ENCODE measurements at regions not wholly inside any gene's neighbourhood (a gene's known extent, or its start where the extent isn't known, plus 50 kb on each side); places are given as distances from the start of the nearest gene placed in this dataset.

DNA sequence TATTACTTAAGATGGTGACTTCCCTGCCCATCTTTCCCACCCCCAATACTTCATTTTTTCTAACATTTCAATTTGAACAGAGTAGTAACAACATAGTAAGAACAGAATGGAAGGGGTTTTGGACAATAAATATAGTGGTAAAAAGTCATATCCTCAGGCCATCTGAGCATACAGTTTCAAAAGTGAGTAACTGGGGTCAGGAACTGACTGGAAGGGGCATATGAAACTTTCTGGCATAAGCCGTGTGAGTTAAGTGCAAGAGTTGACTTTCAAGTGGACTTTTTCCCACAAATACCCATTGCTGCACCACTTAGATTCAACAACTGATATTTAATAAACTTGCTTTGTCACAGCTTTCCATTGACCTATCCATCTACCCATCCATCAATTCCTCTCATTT, 153.5 kb upstream of the IL12A start:
- DNase-seq = no peak

DNA sequence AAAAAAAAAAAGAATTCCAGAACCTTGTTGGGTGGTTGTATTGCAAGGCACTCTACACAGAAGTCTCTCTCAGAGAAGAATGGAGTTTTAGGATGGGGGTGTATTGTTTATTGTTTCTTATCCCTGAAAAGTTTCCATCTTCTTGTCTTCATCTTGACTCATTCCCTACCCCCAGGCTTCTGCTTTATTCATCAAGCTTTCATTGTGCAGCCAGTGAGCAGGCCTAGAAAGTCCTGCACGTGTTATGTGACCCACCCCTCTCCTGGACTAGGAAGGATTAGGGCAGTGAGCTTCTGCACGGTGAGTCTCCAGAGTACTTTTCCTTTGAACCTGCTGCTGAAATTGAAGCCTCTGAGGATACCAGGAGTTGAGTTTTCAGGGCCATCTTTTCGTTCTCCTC, 150.9 kb upstream of the IL12A start:
- no peak for DNase-seq

DNA sequence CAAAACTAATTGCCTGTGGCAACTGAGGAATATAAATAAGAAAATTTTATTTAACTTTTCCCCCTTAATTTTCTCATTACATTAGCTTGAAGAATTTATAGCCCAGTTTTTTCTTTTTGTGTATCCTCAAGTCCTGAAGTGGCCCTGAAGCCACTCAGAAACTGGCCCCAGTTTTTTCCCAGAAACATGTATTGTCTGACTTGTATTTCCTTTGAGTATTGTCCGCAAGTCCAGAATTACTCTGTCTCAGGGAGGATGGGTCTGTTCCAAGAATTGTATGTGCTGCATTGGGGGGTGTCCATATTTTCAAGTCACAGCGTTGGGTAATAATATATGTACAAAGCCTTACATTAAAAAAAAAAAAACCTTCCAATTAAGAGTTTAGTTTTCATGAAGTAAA, 149.7 kb upstream of the IL12A start:
- no peak for DNase-seq

DNA sequence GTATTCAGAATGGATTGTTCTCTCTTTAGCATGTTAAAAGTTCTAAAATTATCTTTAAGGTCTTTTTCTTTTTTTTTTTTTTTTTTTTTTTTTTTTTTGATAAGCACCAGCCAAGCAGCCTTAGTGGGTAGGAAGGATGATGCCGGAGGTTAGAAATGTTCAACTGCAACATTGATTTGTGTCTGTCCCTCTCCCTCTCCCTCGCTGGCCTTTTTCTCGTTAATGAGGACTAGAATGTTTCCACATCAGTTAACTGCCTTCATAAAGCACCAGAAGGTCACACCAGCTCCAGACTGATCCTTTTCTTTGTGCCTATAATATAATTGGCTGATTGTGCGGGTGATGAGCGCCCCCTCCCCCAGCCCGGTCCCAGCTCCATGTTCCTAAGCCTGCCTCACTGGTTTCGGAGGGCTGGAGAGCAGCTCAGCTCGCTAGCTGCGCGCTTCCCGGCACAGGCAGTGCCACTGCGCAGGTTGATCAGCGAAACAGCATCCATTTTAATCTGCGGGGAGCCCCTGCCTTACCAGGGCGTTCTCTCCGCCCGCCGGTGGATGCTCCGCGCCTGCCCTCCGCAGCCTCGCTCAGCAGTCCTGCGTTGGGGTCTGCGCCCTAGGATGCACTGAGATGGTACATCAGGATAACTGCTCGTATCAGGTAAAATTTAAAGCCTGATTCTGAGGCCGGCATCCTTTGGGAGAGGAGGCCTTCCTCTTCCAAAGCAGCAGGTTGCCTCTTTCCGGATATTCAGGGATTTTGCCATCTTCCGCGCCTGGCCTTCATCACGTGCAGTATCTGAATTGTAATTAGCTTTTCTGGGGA, 148.9 kb upstream of the IL12A start, which contains the start of gene SCHIP1:
Gene SCHIP1 (plus strand): TSS at position 301 of the 819 bp plus-strand sequence.
- DNase-seq = no peak

DNA sequence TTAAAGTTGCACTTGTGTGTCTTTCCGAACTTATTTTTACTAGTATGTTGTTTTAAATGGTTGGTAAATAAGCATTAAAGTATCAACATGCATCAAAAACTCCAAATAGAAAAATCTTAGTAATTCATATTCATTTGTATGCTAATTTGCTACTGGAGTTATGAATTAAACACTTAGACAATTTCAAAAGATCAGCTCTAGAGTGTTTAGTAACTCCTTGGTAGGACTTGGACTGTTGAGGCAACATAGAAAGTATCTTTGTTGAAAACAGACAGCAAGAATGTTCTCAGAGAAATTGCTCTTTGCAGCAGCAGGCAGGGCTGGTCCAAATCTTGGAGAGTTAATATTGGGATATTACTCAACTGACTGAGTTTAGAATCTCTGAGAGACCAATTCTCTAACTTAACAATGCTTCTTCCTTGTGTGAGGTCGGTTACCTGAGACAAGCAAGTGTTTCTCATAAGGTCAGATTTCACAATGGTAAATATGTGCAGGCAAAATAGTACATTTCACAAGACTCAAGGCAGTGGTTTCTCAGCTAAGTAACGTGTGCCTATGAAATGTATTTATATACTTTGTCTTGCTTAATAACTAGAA, 147.8 kb upstream of the IL12A start:
- no peak for DNase-seq

DNA sequence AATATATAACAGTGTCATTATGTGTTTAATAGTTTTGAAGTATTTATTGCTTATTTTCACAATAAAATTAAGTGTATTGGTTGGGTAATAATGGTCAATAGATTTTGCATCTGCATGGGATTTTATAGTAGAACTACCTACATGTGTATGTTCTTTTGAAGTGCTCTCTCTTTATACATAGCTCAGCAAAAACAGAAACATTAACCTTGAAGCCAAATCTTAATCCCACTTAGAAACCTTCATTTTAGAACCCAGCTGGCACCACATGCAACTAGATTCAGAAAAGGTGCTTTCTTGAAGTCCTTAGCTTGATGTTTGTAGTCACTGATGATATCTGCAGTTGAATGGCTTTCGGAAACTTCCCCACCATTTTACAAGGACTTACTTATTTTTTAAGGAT, 146.9 kb upstream of the IL12A start:
- no peak for DNase-seq

DNA sequence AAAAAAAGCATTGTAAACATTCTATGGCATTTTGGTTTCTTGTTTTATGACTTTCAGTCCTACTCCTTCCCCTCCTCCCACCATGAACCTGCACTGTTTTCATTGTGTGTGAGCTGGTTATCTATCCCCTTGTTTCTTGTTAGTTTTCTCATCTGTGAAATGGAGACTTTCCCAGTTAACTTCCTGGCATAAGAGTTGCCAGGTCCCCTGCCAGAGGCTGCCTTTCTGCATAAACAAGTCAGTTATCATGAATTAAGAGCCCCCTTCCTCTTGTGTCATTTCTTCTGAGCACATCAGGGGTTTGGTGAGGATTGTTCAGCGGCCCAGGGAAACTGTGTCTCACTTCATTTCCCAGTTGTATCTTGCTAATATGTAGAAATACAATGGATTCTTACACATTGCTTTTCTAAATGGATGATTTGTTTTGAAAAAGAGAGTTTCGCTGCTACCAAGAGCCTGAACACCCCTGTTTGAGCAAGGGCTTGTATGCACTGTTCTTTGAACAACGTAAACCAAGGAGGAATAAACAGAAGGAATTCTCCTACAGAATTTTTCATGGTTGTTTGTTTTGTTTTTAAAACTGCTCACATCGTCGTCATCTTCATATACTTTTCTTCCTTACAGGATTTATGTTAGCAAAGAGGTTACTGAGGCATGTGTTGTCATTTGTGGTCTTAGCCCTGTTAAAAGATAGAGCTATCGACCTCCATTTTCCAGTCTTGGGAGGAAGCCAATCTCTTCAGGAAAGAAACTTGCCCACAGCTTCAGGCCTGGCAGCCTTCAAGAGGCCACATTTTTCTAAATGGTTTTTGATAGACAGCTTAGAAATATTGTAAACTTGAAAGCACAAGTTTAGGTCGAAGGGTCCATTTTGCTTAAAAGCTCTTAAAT, 144.6 kb upstream of the IL12A start:
- DNase-seq = no peak

DNA sequence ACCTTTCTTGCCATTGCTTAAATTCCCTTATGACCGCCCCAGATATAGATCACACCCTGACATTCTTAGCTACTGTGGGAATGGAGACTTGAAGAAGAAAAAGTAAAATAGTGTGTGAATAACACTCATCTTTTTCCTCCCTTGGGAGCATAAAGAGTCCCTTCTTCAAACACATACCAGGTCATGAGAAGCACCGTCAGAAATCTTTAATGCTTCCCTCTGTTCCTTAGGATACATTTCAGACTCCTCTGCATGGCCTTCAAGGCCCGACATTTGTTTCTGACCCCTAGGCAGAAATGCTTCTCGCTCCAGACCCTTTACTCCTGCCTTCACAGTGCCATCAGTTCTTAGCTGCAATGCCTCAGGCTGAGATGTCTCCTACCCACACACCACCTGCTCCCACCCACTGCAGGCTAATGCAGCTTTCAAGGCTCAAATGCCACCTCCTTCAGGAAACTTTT, 143.8 kb upstream of the IL12A start:
- no peak for DNase-seq

DNA sequence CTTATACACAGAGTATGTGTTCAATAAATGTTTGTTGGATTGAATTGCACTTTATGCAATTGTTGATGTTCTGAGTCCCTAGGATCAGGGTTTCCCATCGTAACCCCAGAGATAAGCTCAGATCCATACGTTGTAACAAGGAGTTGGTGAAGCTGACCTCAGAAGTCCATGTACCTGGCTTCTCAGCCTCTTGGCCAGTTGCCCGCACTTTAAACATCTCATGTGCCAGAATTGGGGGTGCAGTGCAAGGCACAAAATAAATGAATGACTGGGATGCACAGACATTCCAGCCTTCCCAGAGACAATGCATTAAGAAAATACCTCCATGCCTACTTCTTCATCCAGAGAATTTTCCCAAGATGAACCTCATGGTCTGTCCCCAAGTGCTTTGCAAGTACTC, 142.9 kb upstream of the IL12A start:
- no peak for DNase-seq

DNA sequence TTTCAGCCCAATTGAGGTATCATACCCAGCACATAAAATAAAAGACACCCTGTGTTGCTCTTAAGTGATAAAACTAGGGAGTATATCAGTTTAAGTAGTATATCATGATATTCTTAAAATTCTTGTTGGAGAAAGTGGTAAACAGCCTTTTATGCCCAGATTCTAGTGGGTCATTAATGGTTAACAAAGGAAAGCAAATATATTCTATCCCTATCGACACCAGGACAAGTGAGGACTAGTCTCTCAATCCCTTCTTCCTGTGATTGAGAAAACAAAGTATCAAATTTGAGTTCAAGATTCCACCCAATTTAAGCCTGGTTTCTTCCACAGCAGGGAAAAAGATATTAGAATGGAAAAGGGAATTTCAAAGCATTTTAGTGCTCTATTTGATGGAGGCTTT, 142.4 kb upstream of the IL12A start:
- no peak for DNase-seq

DNA sequence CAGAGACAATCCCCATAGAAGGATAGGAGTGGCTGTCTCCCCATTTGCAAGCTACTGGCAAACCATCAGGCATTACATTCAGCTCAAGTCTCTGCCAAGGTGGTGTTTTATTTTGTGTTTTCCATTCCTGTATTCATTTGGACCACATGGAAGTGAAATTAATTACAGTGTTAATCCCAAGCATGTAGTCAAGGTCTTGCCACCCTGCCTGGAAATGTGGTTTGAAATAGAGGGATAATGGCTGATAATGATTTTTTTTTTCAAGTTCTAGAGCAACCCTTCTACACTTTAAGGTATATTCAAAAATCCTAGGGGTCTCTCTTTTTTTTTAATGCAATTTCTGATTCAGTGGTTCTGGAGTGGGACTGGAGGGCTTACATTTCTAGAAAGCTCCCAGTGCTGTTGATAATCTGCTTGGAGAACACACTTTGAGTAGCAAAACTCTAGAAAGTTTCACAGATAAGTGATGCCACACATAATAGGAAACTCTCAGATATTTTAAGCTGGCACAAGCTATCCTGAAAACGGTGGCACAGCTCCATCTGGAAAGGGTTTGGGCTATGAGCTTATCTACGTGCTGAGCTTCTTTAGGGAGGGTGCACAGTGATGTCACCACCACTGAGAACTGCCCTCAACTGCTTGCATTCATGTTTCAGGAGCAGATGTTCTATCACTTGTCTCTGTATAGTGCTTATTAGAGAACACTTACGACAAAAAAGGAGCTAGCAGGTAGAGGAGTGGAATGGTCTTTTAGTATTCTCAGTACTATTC, 140.1 kb upstream of the IL12A start:
- DNase-seq = no peak

DNA sequence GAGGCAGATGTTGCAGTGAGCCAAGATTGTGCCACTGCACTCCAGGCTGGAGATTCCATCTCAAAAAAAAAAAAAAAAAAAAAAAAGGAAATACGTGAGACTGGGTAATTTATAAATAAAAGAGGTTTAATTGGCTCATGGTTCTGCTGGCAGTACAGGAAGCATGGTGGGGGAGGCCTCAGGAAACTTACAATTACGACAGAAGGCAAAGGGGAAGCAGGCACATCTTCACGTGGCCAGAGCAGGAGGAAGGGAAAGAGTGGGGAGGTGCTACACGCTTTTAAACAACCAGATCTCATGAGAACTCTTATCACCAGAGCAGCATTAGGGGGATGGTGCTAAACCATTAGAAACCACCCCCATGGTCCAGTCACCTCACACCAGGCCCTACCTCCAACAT, 138.2 kb upstream of the IL12A start:
- no peak for DNase-seq

DNA sequence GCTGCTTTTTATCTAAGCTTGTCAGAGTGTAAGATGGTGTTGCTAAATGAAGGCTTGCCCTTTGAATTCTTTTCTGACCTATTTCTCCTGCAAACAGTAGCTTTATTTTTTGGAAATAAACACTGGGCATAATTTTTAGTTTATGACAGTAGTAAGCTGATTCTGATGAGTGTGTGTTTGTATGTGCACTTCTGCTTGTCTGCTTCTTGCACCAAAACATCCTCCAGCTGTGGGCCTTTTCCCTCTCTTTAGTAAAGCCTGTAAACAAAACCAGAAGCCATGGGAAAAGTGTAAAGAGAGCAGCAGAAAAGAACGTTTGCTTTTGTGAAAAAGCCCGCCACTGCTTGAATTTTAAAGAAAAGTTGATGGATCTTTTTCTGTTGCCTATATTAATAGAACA, 136.4 kb upstream of the IL12A start:
- no peak for DNase-seq

DNA sequence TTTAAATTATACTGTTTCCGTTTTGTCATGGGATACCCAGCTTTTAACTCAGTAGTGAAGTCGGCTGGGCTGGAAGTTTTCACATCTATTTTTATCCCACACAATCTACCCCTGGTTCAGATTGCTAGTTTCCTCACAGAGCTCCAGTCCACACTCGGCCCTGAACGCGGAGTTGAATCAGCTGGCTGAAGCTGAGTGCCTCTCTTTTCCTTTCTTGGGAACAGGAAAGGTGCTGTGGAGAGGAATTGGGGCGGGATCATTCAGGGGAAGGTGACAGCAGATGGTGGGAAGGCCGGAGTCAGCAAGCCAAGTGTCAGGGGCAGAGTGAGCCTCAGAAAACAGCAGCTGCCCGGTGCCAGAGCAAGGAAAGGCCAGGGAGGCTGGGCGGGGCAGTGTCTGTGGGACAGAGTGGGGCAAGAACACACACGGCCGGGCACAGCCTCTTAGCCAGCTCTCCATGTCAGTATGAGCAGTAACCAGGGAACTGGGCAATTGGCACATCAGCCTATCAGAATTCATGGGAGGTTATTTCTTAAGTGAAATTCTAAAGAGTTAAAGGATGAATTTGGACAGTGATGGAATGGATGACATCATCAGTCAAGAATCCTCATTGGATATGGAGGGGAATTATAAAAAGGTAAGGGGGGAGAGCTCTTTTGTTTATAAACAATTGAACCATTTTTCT, 135.7 kb upstream of the IL12A start:
- no peak for DNase-seq

DNA sequence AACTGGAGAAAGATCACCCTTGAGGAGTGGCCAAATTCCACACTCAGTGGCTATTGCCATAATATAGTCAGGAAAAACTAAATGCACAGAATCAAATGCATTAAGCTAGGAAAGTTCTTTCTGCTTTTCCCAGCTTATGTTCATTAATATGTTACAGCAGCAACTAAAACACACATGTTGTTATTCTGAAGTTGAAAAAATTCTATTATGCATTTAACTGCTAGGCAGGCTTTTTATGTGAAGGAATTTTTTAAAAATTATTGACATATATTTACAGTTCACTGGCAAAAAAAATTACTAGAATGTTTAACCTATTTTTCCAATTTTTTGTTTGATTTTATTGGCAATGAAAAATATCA, 135.2 kb upstream of the IL12A start:
- no peak for DNase-seq

DNA sequence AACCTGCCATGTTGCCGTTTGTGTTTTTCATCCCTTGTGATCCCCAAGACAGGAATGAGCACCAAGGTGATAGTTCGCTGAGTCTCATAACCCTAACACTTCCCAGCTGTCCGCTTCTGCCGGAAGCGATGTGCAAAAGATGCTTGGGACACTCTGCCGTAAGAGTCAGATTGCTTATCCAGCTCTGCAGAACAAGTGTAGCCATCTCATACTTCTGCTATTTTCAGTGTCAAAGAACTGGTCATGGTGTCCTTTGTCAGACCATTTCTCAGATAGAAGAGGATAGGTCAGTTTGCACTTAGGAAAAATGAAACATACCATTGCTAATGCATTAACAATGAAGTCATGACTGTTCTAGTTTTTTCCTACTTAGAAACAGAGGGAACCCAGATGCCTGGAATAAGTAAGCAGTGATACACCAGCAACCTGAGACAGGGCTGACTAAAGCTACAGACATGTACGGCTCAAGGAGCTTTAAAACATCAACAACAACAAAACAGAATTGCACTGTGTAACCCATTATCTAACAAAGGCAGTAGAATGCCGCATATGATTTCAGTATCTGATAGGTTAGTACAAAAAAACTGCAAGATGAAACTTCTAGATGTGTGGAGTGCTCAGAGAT, 134.0 kb upstream of the IL12A start:
- no peak for DNase-seq

DNA sequence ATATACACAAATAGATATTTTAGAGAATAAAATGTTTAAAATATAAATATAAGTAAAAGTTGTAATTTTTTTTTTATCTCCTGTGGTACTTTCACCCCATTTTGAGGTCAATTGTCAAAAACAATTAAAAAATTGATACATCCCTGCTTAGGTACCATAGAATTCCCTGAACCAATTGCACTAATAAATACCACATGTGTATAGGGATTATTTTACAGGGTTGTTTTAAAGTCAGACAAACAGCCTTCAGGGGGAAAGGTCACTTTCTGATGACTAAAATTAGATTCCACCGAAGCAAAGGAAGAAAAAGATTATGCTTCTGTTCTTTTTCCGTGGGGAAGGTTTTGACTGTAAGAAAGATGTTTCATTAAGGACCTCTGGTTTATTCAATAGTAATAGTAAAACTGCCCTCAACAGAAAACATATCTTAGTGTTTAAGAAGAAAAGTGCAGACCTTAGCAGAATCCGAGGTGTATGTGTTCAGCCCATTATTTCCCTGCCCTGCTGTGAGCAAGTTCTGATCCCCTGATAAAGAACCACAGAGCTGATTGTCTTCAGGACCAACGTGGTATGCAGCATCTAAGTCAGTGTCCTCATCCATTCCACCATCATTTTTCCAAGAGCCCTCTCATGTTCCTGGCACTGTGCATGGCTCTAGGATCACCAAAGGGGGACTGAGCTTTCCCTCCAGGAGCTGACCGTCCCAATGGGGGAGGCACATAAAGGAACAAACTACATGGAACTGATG, 132.9 kb upstream of the IL12A start:
- no peak for DNase-seq

DNA sequence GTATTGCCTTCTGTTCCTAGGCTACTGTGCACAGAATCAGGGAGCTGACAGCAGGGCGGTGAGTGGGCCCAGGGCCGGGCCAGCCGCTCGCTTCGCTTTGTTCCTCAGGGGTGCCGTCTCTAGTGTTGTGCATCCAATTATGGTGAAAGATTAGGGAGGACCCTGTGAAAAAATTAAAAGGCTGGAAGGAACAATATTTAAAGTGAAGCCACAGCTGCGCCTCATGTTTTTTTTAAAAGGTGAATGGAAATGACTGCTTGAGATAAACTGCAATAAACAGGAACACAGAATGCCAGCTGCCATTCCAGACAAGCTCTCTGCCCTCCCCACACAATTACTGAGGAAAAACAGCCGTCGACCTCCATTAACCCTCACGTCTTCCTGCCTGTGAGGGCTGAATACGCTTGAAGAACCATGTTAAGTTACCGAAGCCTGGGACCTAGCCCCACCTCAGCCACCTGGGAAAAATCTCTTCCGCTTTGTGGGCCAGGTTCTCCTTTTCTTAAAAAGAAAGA, 132.0 kb upstream of the IL12A start:
- no peak for DNase-seq

DNA sequence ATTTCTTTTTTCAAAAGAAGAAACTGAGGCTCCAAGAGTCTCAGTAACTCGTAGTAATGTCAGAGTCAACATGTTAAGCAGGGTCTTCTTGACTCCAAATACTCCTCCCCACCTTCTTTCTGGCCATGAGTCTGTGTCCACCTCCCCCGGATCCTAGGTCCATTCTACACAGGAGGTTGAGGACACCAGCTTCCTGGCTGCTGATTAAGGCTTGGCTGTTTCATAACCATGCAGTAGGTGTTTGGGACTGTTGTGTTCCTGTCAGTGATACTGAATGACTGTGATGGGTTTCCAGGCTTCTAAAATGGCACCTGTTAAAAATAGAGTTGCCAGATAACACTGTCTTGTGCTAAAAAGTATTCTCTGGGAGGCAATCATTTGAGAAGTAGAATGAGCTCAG, 130.8 kb upstream of the IL12A start:
- no peak for DNase-seq

DNA sequence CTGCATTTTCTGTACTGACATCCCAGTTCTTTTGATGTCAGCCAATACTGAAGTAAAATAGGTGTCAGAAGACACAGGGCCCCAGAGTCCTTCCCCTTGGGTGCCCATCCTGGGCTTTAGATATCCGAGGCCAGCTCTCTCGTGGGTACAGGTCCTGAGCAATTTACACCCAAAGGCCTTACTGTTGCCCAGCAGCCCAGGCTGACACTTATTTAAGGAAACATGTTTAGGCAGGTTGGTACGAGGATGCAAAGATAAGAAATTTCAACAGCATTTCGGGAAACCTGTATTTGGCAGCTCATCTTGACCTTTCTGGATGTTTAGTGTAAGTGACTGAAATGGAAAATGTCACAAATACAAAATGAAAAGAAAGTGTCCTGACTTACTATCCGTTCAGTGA, 130.0 kb upstream of the IL12A start:
- no peak for DNase-seq

DNA sequence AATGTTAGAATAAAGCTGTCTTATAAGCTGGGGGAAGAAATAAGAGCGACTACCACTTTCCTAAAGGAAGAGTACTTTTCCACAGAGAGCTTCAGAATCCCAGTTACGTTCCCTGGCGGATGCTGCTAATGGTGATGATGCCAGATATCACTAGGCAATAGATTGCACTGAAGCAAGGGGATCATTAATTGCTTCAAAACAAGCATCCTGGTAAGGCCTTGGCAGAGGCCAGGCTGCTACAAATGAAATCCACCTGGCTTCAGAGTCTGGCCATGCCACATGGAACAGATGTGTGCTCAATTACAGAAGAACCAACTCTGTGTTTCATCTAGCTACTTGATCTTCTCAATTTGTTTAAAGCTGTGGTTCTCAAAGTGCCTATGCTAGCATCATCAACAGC, 129.2 kb upstream of the IL12A start:
- no peak for DNase-seq

Data from CD4-positive, alpha-beta T cell treated with Interleukin-15 for 1 hour (primary cell).